Muscle layer of colon (tissue), 2 donors: ENCODE measurements at regions not wholly inside any gene's neighbourhood (a gene's known extent, or its start where the extent isn't known, plus 50 kb on each side); places are given as distances from the start of the nearest gene placed in this dataset.
"Not testable (repeated sequence)": the region's sequence is repeated elsewhere in the genome, so short reads cannot be mapped to it uniquely, and the experiment has no call there.

Source experiments
- H3K27ac ChIP-seq: one replicate; pipeline ENCODE4 v1.7.0; 2013; ENCODE audit warnings: low read depth, mild to moderate bottlenecking, low read length, moderate library complexity
- H3K27me3 ChIP-seq, 2 donors: one replicate each; pipeline ENCODE4 v1.7.0; 2013; ENCODE audit warnings: low read length in 2 of 2, mild to moderate bottlenecking in 2 of 2; ENCODE audit not compliant: insufficient read depth in 2 of 2, control insufficient read depth in 1 of 2
- H3K36me3 ChIP-seq: one replicate; pipeline ENCODE4 v1.7.0; 2013; ENCODE audit warnings: mild to moderate bottlenecking, low read length; ENCODE audit not compliant: insufficient read depth
- H3K4me1 ChIP-seq: one replicate; pipeline ENCODE4 v1.7.0; 2013; ENCODE audit warnings: mild to moderate bottlenecking, low read length; ENCODE audit not compliant: insufficient read depth
- H3K4me3 ChIP-seq, 2 donors: one replicate each; pipeline ENCODE4 v1.7.0; 2013; ENCODE audit warnings: low read length in 2 of 2, low read depth in 1 of 2, mild to moderate bottlenecking in 1 of 2, moderate library complexity in 1 of 2
- H3K9ac ChIP-seq: one replicate; pipeline ENCODE4 v1.7.0; 2013; ENCODE audit warnings: low read length
- H3K9me3 ChIP-seq: one replicate; pipeline ENCODE4 v1.7.0; 2013; ENCODE audit warnings: mild to moderate bottlenecking, low read length
- donor health status: abdominal sarcoma.
- donor health status: Adenocarcinoma of cecum.

DNA sequence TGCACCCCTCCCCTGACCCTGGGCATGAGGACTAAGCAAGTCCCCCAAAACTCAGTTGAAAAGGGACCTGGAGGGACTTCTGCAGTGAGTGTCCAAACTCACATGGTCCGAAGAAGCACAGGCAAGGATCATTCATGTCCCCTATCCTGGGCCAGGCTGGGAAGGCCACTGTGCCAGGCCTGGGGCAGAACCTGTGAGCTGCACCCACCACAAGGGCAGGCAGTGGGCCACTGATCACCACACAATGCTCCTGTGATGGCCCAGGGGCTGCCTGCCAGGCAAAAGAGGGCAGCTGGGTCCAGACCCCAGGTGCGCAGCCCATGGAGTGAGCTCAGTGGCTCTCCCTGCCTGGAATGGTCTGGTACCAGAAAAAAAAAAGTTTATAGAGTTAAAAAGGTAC is 295.4 kb downstream of the CCDC74A start:
- not testable (repeated sequence) for H3K9me3 ChIP-seq, H3K27ac ChIP-seq, H3K4me1 ChIP-seq, H3K4me3 ChIP-seq, H3K9ac ChIP-seq, H3K36me3 ChIP-seq, H3K27me3 ChIP-seq

- H3K9me3 ChIP-seq, H3K4me1 ChIP-seq, H3K36me3 ChIP-seq, H3K27me3 ChIP-seq, H3K27ac ChIP-seq, H3K4me3 ChIP-seq, H3K9ac ChIP-seq: not testable (repeated sequence)
Measured at GRCh38 chr2:131824986-131825385, 297.3 kb downstream of the CCDC74A start.

DNA sequence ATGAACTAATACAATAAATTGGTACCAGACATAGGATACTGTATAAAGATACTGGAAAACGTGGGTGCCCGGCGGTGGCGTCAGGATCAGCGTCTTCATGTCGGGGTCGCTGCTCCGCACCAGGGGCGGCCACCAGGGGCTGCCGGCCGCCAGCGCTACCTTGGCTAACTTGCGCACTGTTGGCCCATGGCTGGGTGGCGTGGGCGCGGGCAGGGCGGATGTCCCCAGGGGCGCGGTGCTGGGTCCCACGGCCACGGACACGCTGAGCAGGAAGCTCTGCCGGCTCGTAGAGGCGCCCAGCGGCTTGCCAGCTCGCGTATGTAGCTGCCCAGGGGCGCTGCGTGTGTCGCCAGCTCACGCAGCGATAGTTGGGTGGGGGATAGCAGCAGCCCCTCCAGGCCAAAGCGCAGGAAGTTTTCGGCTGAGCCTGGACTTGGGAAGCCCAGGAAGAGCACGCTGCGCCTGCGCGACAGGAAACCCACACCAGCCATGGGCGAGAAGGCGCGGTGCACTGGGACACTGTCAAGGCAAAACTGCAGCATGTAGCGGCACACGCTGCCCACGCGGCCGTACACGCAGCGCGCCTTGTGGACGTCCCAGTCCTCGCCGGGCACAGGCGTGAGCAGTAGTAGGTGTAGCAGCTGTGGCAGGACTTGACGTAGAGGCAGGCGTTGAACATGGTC is 299.9 kb downstream of the CCDC74A start:
- Histone ChIP-seq H3K4me3 (no peak overlapping the region), H3K36me3 (no peaks in the 10 kb centered on the region), H3K9ac (no peak overlapping the region), H3K27me3 (no peaks in the 10 kb centered on the region), H3K4me1 (no peaks in the 10 kb centered on the region), H3K27ac (no peak overlapping the region), H3K9me3 (no peaks in the 10 kb centered on the region)

- Histone ChIP-seq H3K4me1 (no peaks in the 10 kb centered on the region), H3K27me3 (no peaks in the 10 kb centered on the region), H3K27ac (no peak overlapping the region), H3K4me3 (no peak overlapping the region), H3K9ac (no peak overlapping the region), H3K36me3 (no peaks in the 10 kb centered on the region), H3K9me3 (no peaks in the 10 kb centered on the region)
Measured at GRCh38 chr2:131828164-131828561, 300.5 kb downstream of the CCDC74A start.

- H3K4me1 ChIP-seq, H3K9me3 ChIP-seq, H3K4me3 ChIP-seq, H3K9ac ChIP-seq, H3K27me3 ChIP-seq, H3K27ac ChIP-seq, H3K36me3 ChIP-seq: not testable (repeated sequence)
Measured at GRCh38 chr2:131828633-131829455, 301.2 kb downstream of the CCDC74A start.

- H3K9ac ChIP-seq, H3K27me3 ChIP-seq, H3K4me3 ChIP-seq, H3K27ac ChIP-seq, H3K4me1 ChIP-seq, H3K9me3 ChIP-seq, H3K36me3 ChIP-seq: not testable (repeated sequence)
Measured at GRCh38 chr2:131829456-131830241, 302.0 kb downstream of the CCDC74A start.

- not testable (repeated sequence) for H3K9ac ChIP-seq, H3K4me3 ChIP-seq, H3K27me3 ChIP-seq, H3K9me3 ChIP-seq, H3K4me1 ChIP-seq, H3K36me3 ChIP-seq, H3K27ac ChIP-seq
Measured at GRCh38 chr2:131830242-131830945, 302.7 kb downstream of the CCDC74A start.

DNA sequence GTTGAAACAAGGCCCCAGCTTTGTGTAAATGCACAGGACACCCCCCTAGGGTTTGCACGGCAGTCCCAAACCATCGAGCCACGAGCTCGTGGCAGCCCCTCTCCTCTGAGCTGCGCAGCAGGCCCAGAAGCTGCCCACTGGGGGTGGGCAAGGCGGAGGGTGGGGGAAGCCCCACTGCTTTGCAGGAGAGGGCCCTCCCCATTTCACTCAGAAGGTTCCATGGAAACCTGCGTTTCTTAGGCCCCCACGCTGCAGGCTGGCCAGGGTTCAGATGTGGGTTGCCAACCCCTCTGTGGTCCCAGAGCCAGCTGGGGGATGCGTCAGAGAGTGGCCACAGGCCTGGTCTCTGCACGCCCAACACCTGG is 303.2 kb downstream of the CCDC74A start:
- H3K4me1 ChIP-seq, H3K4me3 ChIP-seq, H3K27me3 ChIP-seq, H3K36me3 ChIP-seq, H3K9ac ChIP-seq, H3K9me3 ChIP-seq, H3K27ac ChIP-seq: not testable (repeated sequence)

DNA sequence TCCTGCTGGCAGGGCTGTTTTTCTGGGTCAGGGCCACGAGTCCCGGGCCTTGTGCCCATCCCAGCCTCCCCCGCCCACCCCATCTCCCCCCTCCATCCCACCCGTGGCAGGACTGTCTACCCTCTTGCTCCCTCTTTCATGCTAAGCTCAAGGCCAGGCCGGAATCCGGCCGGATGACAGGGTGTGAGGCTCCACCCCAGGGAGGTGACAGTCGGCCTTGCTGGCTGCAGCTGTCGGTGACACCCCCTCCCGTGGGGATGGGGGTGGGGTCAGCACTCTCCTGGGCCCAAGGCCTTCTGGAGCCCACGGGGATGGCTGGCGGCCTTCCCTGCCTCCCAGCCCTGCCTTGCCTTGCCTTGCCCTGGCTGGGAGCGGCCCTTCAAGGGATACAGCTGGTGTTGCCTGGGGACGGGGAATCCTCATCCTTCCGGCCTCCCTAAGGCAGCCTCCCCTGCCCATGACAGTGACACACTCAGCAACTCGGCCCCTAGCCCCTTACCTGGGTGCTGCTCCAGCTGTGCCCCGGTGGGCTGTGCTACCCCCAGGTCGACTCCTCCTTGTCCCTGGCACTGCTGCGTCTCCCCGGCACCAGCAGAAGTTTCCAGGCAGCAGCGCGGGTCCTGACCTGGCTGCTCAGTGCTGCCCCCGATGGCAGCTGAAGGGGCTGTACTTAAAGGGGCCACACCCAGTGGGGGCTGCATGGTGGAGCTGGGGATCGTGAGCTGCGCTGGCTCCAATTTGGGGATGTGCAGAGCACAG is 303.9 kb downstream of the CCDC74A start:
- H3K36me3 ChIP-seq, H3K9ac ChIP-seq, H3K4me3 ChIP-seq, H3K27me3 ChIP-seq, H3K4me1 ChIP-seq, H3K27ac ChIP-seq, H3K9me3 ChIP-seq: not testable (repeated sequence)

DNA sequence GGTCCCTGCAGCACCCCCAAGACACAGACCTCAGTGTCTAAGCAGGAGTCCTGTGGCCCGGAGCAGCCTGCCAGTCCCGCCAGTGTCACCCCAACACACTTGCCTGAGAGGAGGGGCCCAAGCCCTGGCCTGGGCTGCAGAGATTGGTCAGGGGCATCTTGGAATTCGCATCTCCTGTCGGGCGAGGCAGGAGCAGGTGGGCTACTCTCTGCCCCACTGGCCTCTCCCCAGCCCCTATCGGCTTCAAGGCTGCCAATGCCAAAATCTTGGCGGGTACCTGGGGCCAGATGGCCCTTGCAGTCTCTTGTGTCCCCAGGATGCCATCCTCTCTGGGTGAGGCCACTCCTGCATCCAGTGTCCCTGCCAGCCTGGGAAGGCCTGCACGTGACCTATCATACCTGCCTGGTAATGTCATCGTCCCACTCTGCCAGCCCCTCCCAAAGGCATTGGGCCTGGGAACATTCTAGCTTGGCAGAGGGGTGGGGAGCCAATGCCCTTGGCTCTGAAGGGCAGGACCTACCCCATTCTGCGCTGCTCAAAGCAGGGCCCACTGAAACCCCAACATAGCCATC is 304.6 kb downstream of the CCDC74A start:
- not testable (repeated sequence) for H3K4me1 ChIP-seq, H3K4me3 ChIP-seq, H3K36me3 ChIP-seq, H3K9ac ChIP-seq, H3K9me3 ChIP-seq, H3K27me3 ChIP-seq, H3K27ac ChIP-seq
